IMR-90 (cell line): ENCODE measurements at regions not wholly inside any gene's neighbourhood (a gene's known extent, or its start where the extent isn't known, plus 50 kb on each side); places are given as distances from the start of the nearest gene placed in this dataset.

Experiments used
- ATAC-seq: fragments of 200-7000 bp; cut with Tn5 transposase; 2 replicates; pipeline ENCODE4 v1.9.1; 2020; ENCODE audit warnings: low read depth, mild to moderate bottlenecking, moderate library complexity
- BruUV-seq: library from RNA; stranded (reverse); fragments of 400-500 nt; replicated peaks from 2 replicates; lab custom pipeline; 2021; lab: Mats Ljungman, UMichigan
- CTCF ChIA-PET: fragments of 300-600 bp; formaldehyde crosslinking; extraction: SDS; loops from one replicate; lab custom pipeline; 2021; ENCODE audit warnings: antibody characterized with exemption; lab: Yijun Ruan, JAX
- POLR2A ChIA-PET: fragments of 300-600 bp; sonication (Branson Sonifier 250); formaldehyde crosslinking; loops from one replicate; lab custom pipeline; 2022; ENCODE audit warnings: antibody characterized with exemption; ENCODE audit not compliant: unreplicated experiment; lab: Charles Lee
- DNase-seq: peaks from one replicate; pipeline ENCODE4 v3.0.0; 2013
- H2AFZ ChIP-seq: replicated peaks from 2 replicates; pipeline ENCODE3; 2013; ENCODE audit warnings: low read length, mild to moderate bottlenecking; ENCODE audit not compliant: poor library complexity
- H2AK5ac ChIP-seq: 2 replicates; pipeline ENCODE4 v1.6.1; 2013; ENCODE audit warnings: low read depth, low read length, inconsistent platforms
- H2AK9ac ChIP-seq: replicated peaks from 2 replicates; pipeline ENCODE3; 2013; ENCODE audit warnings: mild to moderate bottlenecking, low read depth, low read length, moderate library complexity; ENCODE audit not compliant: poor library complexity
- H2BK120ac ChIP-seq: 2 replicates; pipeline ENCODE4 v1.6.1; 2013; ENCODE audit warnings: low read depth, low read length, inconsistent platforms
- H2BK15ac ChIP-seq: 3 replicates; pipeline ENCODE4 v1.6.1; 2013; ENCODE audit warnings: low read depth, low read length, inconsistent platforms
- H2BK20ac ChIP-seq: 2 replicates; pipeline ENCODE4 v1.6.1; 2013; ENCODE audit warnings: low read depth, mild to moderate bottlenecking, inconsistent platforms, low read length, moderate library complexity
- H2BK5ac ChIP-seq: 2 replicates; pipeline ENCODE4 v1.6.1; 2013; ENCODE audit warnings: mild to moderate bottlenecking, low read depth, low read length, inconsistent platforms; ENCODE audit not compliant: poor library complexity, severe bottlenecking
- H3K14ac ChIP-seq: replicated peaks from 2 replicates; pipeline ENCODE4 v1.6.1; 2013; ENCODE audit warnings: low read depth, low read length, inconsistent platforms
- H3K18ac ChIP-seq: 2 replicates; pipeline ENCODE4 v1.6.1; 2013; ENCODE audit warnings: low read depth, low read length, control low read depth
- H3K23ac ChIP-seq: 2 replicates; pipeline ENCODE4 v1.6.1; 2013; ENCODE audit warnings: low read depth, low read length, inconsistent platforms
- H3K27ac ChIP-seq: 2 replicates; pipeline ENCODE4 v1.5.1; 2013; ENCODE audit warnings: mild to moderate bottlenecking, control low read depth, low read length; ENCODE audit not compliant: insufficient read depth
- H3K27me3 ChIP-seq: 2 replicates; pipeline ENCODE4 v1.6.1; 2013; ENCODE audit warnings: low read length; ENCODE audit not compliant: control insufficient read depth, insufficient read depth
- H3K36me3 ChIP-seq: 2 replicates; pipeline ENCODE4 v1.6.1; 2013; ENCODE audit warnings: low read length, mixed read lengths; ENCODE audit not compliant: control insufficient read depth, insufficient read depth
- H3K4ac ChIP-seq: 2 replicates; pipeline ENCODE4 v1.6.1; 2013; ENCODE audit warnings: low read depth, low read length, inconsistent platforms
- H3K4me1 ChIP-seq: 2 replicates; pipeline ENCODE4 v1.6.1; 2013; ENCODE audit warnings: low read length, mixed read lengths; ENCODE audit not compliant: control insufficient read depth, insufficient read depth
- H3K4me2 ChIP-seq: 2 replicates; pipeline ENCODE4 v1.6.1; 2013; ENCODE audit warnings: low read depth, mild to moderate bottlenecking, control low read depth, low read length, moderate library complexity
- H3K4me3 ChIP-seq: 2 replicates; pipeline ENCODE4 v1.5.1; 2013; ENCODE audit warnings: low read depth, mild to moderate bottlenecking, control low read depth, low read length, moderate library complexity; ENCODE audit not compliant: insufficient read depth
- H3K56ac ChIP-seq: 2 replicates; pipeline ENCODE4 v1.6.1; 2013; ENCODE audit warnings: low read length, inconsistent platforms; ENCODE audit not compliant: insufficient read depth; ENCODE audit errors: extremely low read depth
- H3K79me1 ChIP-seq, 2 experiments: 2 replicates each; pipeline ENCODE4 v1.6.1; 2013; ENCODE audit warnings: low read length in 2 of 2, inconsistent platforms in 1 of 2, low read depth in 1 of 2
- H3K9ac ChIP-seq: 2 replicates; pipeline ENCODE4 v1.6.1; 2013; ENCODE audit warnings: low read depth, low read length, control low read depth
- H3K9me1 ChIP-seq: 2 replicates; pipeline ENCODE4 v1.6.1; 2013; ENCODE audit warnings: low read length, inconsistent platforms; ENCODE audit not compliant: insufficient read depth
- H3K9me3 ChIP-seq: 2 replicates; pipeline ENCODE4 v1.6.1; 2013; ENCODE audit warnings: low read length; ENCODE audit not compliant: control insufficient read depth, insufficient read depth
- H4K20me1 ChIP-seq: 2 replicates; pipeline ENCODE4 v1.6.1; 2013; ENCODE audit warnings: low read length, inconsistent platforms; ENCODE audit not compliant: insufficient read depth
- H4K5ac ChIP-seq: 2 replicates; pipeline ENCODE4 v1.6.1; 2013; ENCODE audit warnings: mild to moderate bottlenecking, low read depth, low read length, control low read depth
- H4K8ac ChIP-seq, 2 experiments: 2 replicates each; pipeline ENCODE4 v1.6.1; 2013; ENCODE audit warnings: low read depth in 2 of 2, low read length in 2 of 2, control low read depth in 1 of 2, inconsistent platforms in 1 of 2
- H4K91ac ChIP-seq: 2 replicates; pipeline ENCODE4 v1.6.1; 2013; ENCODE audit warnings: low read depth, low read length, inconsistent platforms; ENCODE audit not compliant: insufficient read depth
- BHLHE40 ChIP-seq: fragments of 150-350 bp; IDR thresholded peaks from 2 replicates; pipeline ENCODE4 v1.6.1; 2016; ENCODE audit warnings: mild to moderate bottlenecking, low read depth, low read length
- CHD1 ChIP-seq: IDR thresholded peaks from 2 replicates; pipeline ENCODE4 v1.6.1; 2012; ENCODE audit warnings: low read depth, low read length, improper control_type of control experiment
- FOS ChIP-seq: fragments of 150-350 bp; IDR thresholded peaks from 2 replicates; pipeline ENCODE4 v1.6.1; 2016; ENCODE audit warnings: low read depth, low read length
- MAFK ChIP-seq: IDR thresholded peaks from 2 replicates; pipeline ENCODE4 v1.6.1; 2012; ENCODE audit warnings: low read depth, low read length, improper control_type of control experiment
- MAZ ChIP-seq: IDR thresholded peaks from 2 replicates; pipeline ENCODE4 v1.6.1; 2012; ENCODE audit warnings: low read depth, mild to moderate bottlenecking, low read length, improper control_type of control experiment, moderate library complexity, borderline replicate concordance
- MXI1 ChIP-seq: IDR thresholded peaks from 2 replicates; pipeline ENCODE4 v1.6.1; 2012; ENCODE audit warnings: low read depth, mild to moderate bottlenecking, low read length, moderate library complexity, borderline replicate concordance
- NFE2L2 ChIP-seq: fragments of 150-350 bp; IDR thresholded peaks from 2 replicates; pipeline ENCODE4 v1.6.1; 2016; ENCODE audit warnings: low read depth, mild to moderate bottlenecking, low read length
- POLR2A ChIP-seq: IDR thresholded peaks from 2 replicates; pipeline ENCODE4 v1.6.1; 2012; ENCODE audit warnings: mild to moderate bottlenecking, low read depth, low read length
- RAD21 ChIP-seq: IDR thresholded peaks from 2 replicates; pipeline ENCODE4 v1.6.1; 2012; ENCODE audit warnings: low read length, improper control_type of control experiment
- RCOR1 ChIP-seq: IDR thresholded peaks from 2 replicates; pipeline ENCODE4 v1.6.1; 2012; ENCODE audit warnings: mild to moderate bottlenecking, low read length, improper control_type of control experiment; ENCODE audit not compliant: insufficient replicate concordance
- SMC3 ChIP-seq: fragments of 150-350 bp; IDR thresholded peaks from 2 replicates; pipeline ENCODE4 v1.6.1; 2016; ENCODE audit warnings: low read depth, mild to moderate bottlenecking, antibody characterized with exemption, low read length, moderate library complexity
- WGBS, 2 experiments: methylation state at CpG; one replicate each; pipeline versions ENCODE4 v1.1.5 to v1.1.7; 2013; ENCODE audit warnings: missing lambda C conversion rate in 2 of 2; ENCODE audit not compliant: insufficient read length in 1 of 2; ENCODE audit errors: extremely low coverage in 2 of 2; 5-methylcytosine and 5-hydroxymethylcytosine counted together
- dilution Hi-C: fragments of 300-500 bp; cut with HindIII; formaldehyde crosslinking; loops from one replicate; pipeline ENCODE4 v1.14.3; 2018; ENCODE audit warnings: low sequenced_read_pairs; ENCODE audit not compliant: unreplicated experiment
- in situ Hi-C: fragments of 300-500 bp; cut with MboI; formaldehyde crosslinking; loops from 3 replicates; pipeline ENCODE4 v1.14.3; 2019; ENCODE audit warnings: low sequenced_read_pairs, inconsistent platforms, mixed read lengths
- intact Hi-C: fragments of 100-400 bp; cut with micrococcal nuclease; formaldehyde crosslinking; loops from 2 replicates; pipeline ENCODE4 v1.10.0; 2022
- TF ChIP-seq, protein P1 (sequence below): fragments of 150-350 bp; IDR thresholded peaks from 2 replicates; pipeline ENCODE4 v1.6.1; 2016; ENCODE audit warnings: low read depth, mild to moderate bottlenecking, low read length, moderate library complexity, borderline replicate concordance
- TF ChIP-seq, protein P2 (sequence below): fragments of 150-350 bp; IDR thresholded peaks from 2 replicates; pipeline ENCODE4 v1.6.1; 2017; ENCODE audit warnings: mild to moderate bottlenecking, antibody characterized with exemption, low read length, low read depth
- TF ChIP-seq, protein P3 (sequence below): conservative IDR thresholded peaks from 2 replicates; pipeline ENCODE4 v1.5.1; 2012; ENCODE audit warnings: mild to moderate bottlenecking, low read depth, low read length, improper control_type of control experiment

DNA sequence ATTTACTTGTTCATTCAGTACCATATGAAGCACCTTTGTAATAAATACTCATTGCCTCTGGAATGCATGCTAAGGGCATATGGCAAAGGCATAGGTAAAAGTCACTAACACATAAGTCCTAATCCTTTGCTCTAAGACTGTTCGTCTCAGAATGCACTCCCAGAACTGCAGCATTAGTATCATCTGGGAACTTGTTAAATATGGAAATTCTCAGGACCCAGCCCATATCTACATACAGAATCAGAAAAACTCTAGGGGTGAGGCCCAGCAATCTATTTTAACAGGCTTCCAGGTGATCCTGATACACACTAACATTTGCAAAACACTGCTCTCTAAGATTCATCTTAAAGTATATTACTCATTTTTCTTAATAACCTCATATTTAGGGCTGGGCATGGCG, 113.8 kb upstream of the CDH6 start:
- CTCF ChIA-PET = no interaction called here
- no peak for ATAC-seq

More for the DNA sequence above, 113.8 kb upstream of the CDH6 start:
- Histone ChIP-seq H3K9me1 (no peaks in the 10 kb centered on the region), H3K4me1 (no peaks in the 10 kb centered on the region), H3K56ac (no peak overlapping the region), H4K5ac (no peak overlapping the region), H2AK9ac (no peak overlapping the region), H3K4me2 (no peak overlapping the region), H3K14ac (no peak overlapping the region), H3K9ac (no peak overlapping the region), H3K27me3 (no peaks in the 10 kb centered on the region), H4K8ac (no peak overlapping the region), H3K36me3 (no peaks in the 10 kb centered on the region), H3K79me1 (no peaks in the 10 kb centered on the region), H3K9me3 (no peaks in the 10 kb centered on the region), H4K91ac (no peak overlapping the region), H3K27ac (no peak overlapping the region), H2BK5ac (no peak overlapping the region), H3K18ac (no peak overlapping the region), H2AFZ (no peak overlapping the region), H3K23ac (no peak overlapping the region), H2BK15ac (no peak overlapping the region), H4K20me1 (no peaks in the 10 kb centered on the region), H3K4ac (no peak overlapping the region), H3K4me3 (no peak overlapping the region), H2BK20ac (no peak overlapping the region), H2AK5ac (no peak overlapping the region), H2BK120ac (no peak overlapping the region)
- no peak for DNase-seq
- POLR2A ChIA-PET = no interaction called here
- WGBS, 2 experiments = no CpG with 5 or more reads among the region's 2 CpGs
- in situ Hi-C loops (no loop called here), intact Hi-C loops (no loop called here), dilution Hi-C loops (no loop called here)
- BruUV-seq = no TSS peak
- TF ChIP-seq MAZ = no peak
- TF ChIP-seq CHD1 = no peak
- TF ChIP-seq MXI1 = no peak
- TF ChIP-seq, protein P1, sequence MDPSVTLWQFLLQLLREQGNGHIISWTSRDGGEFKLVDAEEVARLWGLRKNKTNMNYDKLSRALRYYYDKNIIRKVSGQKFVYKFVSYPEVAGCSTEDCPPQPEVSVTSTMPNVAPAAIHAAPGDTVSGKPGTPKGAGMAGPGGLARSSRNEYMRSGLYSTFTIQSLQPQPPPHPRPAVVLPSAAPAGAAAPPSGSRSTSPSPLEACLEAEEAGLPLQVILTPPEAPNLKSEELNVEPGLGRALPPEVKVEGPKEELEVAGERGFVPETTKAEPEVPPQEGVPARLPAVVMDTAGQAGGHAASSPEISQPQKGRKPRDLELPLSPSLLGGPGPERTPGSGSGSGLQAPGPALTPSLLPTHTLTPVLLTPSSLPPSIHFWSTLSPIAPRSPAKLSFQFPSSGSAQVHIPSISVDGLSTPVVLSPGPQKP = no peak
- TF ChIP-seq SMC3 = no peak
- no peak for TF ChIP-seq RCOR1
- TF ChIP-seq MAFK = no peak
- TF ChIP-seq POLR2A = no peak
- TF ChIP-seq BHLHE40 = no peak
- TF ChIP-seq FOS = no peak
- TF ChIP-seq RAD21 = no peak
- TF ChIP-seq, protein P2, sequence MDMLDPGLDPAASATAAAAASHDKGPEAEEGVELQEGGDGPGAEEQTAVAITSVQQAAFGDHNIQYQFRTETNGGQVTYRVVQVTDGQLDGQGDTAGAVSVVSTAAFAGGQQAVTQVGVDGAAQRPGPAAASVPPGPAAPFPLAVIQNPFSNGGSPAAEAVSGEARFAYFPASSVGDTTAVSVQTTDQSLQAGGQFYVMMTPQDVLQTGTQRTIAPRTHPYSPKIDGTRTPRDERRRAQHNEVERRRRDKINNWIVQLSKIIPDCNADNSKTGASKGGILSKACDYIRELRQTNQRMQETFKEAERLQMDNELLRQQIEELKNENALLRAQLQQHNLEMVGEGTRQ = no peak
- no peak for TF ChIP-seq NFE2L2
- TF ChIP-seq, protein P3, sequence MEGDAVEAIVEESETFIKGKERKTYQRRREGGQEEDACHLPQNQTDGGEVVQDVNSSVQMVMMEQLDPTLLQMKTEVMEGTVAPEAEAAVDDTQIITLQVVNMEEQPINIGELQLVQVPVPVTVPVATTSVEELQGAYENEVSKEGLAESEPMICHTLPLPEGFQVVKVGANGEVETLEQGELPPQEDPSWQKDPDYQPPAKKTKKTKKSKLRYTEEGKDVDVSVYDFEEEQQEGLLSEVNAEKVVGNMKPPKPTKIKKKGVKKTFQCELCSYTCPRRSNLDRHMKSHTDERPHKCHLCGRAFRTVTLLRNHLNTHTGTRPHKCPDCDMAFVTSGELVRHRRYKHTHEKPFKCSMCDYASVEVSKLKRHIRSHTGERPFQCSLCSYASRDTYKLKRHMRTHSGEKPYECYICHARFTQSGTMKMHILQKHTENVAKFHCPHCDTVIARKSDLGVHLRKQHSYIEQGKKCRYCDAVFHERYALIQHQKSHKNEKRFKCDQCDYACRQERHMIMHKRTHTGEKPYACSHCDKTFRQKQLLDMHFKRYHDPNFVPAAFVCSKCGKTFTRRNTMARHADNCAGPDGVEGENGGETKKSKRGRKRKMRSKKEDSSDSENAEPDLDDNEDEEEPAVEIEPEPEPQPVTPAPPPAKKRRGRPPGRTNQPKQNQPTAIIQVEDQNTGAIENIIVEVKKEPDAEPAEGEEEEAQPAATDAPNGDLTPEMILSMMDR = no peak
